Mesothelial cell of epicardium (in vitro differentiated cells): ENCODE measurements at regions not wholly inside any gene's neighbourhood (a gene's known extent, or its start where the extent isn't known, plus 50 kb on each side); places are given as distances from the start of the nearest gene placed in this dataset.

Experiments used
- DNase-seq, 2 experiments: peaks; one replicate each; pipeline ENCODE4 v3.0.0; 2021; ENCODE audit warnings: low spot score in 2 of 2; ENCODE audit not compliant: unreplicated experiment in 2 of 2
- H3K27ac Mint-ChIP-seq: 2 replicates; pipeline ENCODE4 v1.8.0; 2021; ENCODE audit warnings: mixed read lengths
- H3K27me3 Mint-ChIP-seq: 2 replicates; pipeline ENCODE4 v1.8.0; 2021; ENCODE audit warnings: low read depth, mixed read lengths
- H3K36me3 Mint-ChIP-seq: 2 replicates; pipeline ENCODE4 v1.8.0; 2021; ENCODE audit warnings: mixed read lengths
- H3K4me1 Mint-ChIP-seq: 2 replicates; pipeline ENCODE4 v1.8.0; 2021; ENCODE audit warnings: mixed read lengths
- H3K4me3 Mint-ChIP-seq: 2 replicates; pipeline ENCODE4 v1.8.0; 2021; ENCODE audit warnings: mild to moderate bottlenecking, moderate library complexity, mixed read lengths
- H3K9me3 Mint-ChIP-seq: 2 replicates; pipeline ENCODE4 v1.8.0; 2021; ENCODE audit warnings: mixed read lengths
- CTCF ChIP-seq: fragments of 200-600 bp; sonication (generic); IDR thresholded peaks from one replicate; pipeline ENCODE4 v1.5.0; 2021; ENCODE audit warnings: antibody characterized with exemption; ENCODE audit not compliant: unreplicated experiment

DNA sequence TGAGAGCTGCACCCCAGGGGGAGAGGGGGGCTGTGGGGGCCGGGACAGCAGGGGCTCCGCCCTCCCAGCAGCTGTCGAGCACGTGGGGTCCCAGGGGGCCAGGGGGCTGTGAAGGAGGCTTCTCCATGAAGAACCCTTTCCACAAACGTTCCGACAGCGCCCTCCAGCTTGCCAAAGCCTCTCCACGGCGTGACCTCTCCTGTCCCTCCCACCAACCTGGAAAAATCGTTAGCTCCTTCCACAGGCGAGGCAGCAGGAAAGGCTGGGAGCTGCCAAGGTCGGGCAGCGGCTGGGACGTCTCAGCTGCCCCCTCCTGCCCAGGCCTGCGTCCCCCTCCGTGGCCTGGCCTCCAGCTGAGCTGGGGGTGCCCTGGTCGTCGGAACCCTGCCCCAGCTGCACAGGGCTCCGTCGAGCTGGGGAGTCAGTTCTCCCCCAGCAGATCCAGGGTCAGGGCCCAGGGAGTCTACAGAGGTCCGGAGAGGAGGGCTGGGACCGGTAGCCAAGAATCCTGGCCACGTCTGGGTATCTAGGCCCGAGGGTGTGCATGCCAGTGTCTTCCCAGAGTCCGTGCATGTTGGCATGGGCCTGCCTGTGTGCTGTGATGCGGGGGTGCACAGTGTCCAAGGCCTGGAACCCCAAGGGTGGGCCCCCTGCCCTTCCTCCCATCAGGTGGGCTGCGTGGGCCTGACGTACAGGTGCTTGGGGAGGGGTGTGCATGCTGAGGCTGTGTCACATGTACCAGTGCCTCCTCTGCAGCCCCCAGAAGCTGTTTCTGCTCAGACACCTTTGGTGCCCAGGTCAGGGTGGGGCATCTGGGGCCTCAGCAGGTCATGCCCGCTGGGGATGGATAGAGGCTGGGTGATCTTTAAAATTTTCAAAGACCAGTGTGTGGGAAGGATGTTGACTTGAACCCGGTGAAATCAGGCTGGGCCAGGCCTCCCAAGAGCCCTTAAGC, 66.5 kb downstream of the UNCX start:
- TF ChIP-seq CTCF, result no peak
- Mint-ChIP-seq H3K4me1 (no peaks in the 10 kb centered on the region), H3K9me3 (no peaks in the 10 kb centered on the region), H3K36me3 (no peaks in the 10 kb centered on the region), H3K27me3 (peaks cover 17% of the 10 kb centered on the region), H3K4me3 (no peak overlapping the region), H3K27ac (no peak overlapping the region)
- DNase-seq, result no peak

DNA sequence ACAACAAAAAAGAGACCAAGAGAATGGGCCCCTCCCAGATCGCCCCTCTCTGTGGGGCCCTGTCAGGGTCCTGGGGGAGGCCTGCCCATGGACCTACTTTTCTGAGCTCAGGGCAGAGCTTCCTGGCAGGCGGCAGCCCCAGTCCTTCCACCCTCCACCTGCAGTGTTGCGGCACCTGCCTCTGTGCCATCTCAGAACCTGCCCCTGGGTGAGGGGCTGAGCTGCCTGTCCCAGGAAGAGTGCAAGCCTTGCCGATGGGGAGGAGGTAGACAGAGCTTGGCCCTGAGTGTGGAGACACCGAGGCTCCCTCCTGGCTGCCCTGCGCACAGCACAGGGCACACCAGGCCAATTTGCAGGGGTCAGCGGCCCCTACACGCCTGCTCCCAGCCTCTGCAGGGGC, 67.5 kb downstream of the UNCX start:
- no peaks in the 10 kb centered on the region for H3K4me1 Mint-ChIP-seq
- H3K4me3 Mint-ChIP-seq, result no peak overlapping the region
- H3K27me3 Mint-ChIP-seq, result peaks cover 22% of the 10 kb centered on the region
- no peak for DNase-seq
- no peak for TF ChIP-seq CTCF
- no peaks in the 10 kb centered on the region for H3K36me3 Mint-ChIP-seq
- H3K9me3 Mint-ChIP-seq, result no peaks in the 10 kb centered on the region
- no peak overlapping the region for H3K27ac Mint-ChIP-seq

DNA sequence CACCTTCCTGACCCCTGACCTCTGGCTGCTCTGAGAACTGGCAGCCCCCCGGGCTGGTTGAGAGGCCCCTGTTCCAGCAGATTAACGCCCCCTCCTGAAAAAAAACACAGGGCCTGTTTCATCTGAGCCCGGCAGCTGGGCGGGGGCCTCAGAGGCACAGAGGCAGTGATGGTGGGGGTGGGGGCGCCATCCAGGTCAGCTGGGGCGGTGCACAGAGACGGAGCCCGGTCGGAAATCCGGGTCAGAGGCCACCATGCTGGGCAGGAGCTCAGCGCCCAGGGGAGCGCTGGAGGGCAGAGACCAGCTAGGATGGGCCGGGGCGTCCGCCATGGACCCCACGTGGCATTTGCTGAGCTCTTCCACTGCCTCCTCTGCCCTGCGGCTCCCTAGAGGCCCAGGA, 68.0 kb downstream of the UNCX start:
- Mint-ChIP-seq H3K27me3 (peaks cover 24% of the 10 kb centered on the region), H3K9me3 (no peaks in the 10 kb centered on the region)
- TF ChIP-seq CTCF, result no peak

DNA sequence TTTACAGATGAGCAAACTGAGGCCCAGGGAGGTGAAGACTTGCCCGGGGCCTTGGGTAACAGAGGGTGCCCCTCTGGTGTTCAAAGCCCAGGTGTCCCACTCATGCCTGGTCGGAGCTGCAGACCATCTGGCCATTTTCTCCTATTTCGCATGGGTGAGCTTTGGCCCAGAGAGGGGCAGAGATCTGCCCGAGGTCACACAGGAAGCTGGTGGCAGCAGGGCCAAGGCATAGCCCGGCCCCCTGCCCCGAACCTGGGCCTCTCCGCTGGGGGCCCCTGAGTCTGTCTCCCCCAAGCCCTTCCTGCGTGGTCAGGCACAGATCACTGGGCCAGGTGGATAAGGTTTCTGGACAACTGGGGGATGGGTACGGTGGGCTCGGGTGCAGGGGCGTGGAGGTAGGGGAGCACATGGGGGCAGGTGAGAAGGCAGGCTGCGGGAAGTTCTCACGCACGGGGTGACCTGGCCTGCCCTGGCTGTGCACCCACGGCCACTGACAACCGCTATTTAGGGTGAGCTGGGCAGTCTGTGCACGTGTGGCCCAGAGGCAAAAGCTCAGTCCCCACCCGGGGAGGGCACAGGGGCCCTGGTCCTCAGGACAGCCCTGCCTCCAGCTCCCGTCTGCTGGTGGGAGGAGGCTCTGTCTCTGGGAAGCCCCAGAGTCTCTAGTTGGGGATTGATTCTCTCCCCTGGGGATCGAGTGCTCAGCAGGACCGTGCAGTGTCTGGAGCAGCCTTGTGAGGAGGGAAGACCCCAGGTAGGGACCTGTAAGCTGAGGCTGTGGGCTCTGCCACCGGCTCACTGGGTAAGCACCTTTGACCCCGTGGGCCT, 68.6 kb downstream of the UNCX start:
- no peak overlapping the region for H3K4me3 Mint-ChIP-seq
- TF ChIP-seq CTCF, result no peak
- H3K27ac Mint-ChIP-seq, result no peak overlapping the region
- no peak for DNase-seq
- no peaks in the 10 kb centered on the region for H3K4me1 Mint-ChIP-seq
- no peaks in the 10 kb centered on the region for H3K36me3 Mint-ChIP-seq
- peaks cover 26% of the 10 kb centered on the region for H3K27me3 Mint-ChIP-seq
- no peaks in the 10 kb centered on the region for H3K9me3 Mint-ChIP-seq

More for the DNA sequence above, 68.0 kb downstream of the UNCX start:
- H3K4me1 Mint-ChIP-seq, result no peaks in the 10 kb centered on the region
- H3K36me3 Mint-ChIP-seq, result no peaks in the 10 kb centered on the region
- H3K4me3 Mint-ChIP-seq, result no peak overlapping the region
- no peak overlapping the region for H3K27ac Mint-ChIP-seq
- DNase-seq, result no peak

DNA sequence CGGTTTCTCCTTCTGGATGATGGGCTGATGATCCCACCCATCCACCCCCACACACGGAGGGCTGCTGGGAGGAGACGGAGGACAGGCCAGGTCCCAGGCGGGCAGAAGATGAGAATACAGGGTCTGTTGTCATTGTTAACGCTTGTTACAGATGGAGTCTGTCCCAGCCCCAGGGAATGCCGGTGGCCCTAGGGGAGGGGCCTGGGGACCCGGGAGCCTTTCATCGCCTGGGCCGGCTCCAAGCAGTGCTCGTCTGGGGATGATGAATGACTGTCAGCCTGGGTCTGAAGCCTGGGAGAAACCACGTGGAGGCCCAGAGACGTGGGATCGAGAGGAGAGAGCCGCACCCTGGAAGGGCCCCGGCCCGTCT, 69.2 kb downstream of the UNCX start:
- Mint-ChIP-seq H3K27me3 (peaks cover 29% of the 10 kb centered on the region), H3K4me1 (no peaks in the 10 kb centered on the region), H3K4me3 (no peak overlapping the region), H3K9me3 (no peaks in the 10 kb centered on the region), H3K36me3 (no peaks in the 10 kb centered on the region), H3K27ac (no peak overlapping the region)
- no peak for DNase-seq
- TF ChIP-seq CTCF, result no peak
